Activated T-helper 1 cell treated with anti-CD3 and anti-CD28 coated beads, Interleukin-12 subunit alpha, Interleukin-12 subunit beta, Interleukin-2, Interleukin-4 antibody, amounts not matched to agents 30 ng/mL and 10 ng/mL and 1 ng/mL, durations not matched to agents 14 hours and 24 hours and 36 hours (primary cell): ENCODE measurements at regions not wholly inside any gene's neighbourhood (a gene's known extent, or its start where the extent isn't known, plus 50 kb on each side); places are given as distances from the start of the nearest gene placed in this dataset.

Experiments
- DNase-seq: peaks from one replicate; pipeline ENCODE4 v3.0.0; 2021; ENCODE audit warnings: low spot score
- H3K27ac Mint-ChIP-seq: one replicate; pipeline ENCODE4 v1.8.0; 2021; ENCODE audit warnings: mild to moderate bottlenecking, mixed read lengths
- H3K27me3 Mint-ChIP-seq: one replicate; pipeline ENCODE4 v1.8.0; 2022; ENCODE audit warnings: mild to moderate bottlenecking, moderate library complexity, mixed read lengths; ENCODE audit not compliant: insufficient read depth
- H3K36me3 Mint-ChIP-seq: one replicate; pipeline ENCODE4 v1.8.0; 2021; ENCODE audit warnings: low read depth, mixed read lengths
- H3K4me1 Mint-ChIP-seq: one replicate; pipeline ENCODE4 v1.8.0; 2021; ENCODE audit warnings: low read depth, mixed read lengths
- H3K4me3 Mint-ChIP-seq: one replicate; pipeline ENCODE4 v1.8.0; 2021; ENCODE audit warnings: mild to moderate bottlenecking, moderate library complexity, mixed read lengths
- H3K9me3 Mint-ChIP-seq: one replicate; pipeline ENCODE4 v1.8.0; 2021; ENCODE audit warnings: mixed read lengths
- intact Hi-C: fragments of 100-400 bp; cut with micrococcal nuclease; formaldehyde crosslinking; loops from one replicate; pipeline ENCODE4 v1.15.1; 2024

GRCh38 chr15:95609096-95609495 lies 721.4 kb upstream of the NR2F2 start:
- intact Hi-C loops: no loop called here
- H3K9me3 Mint-ChIP-seq: no peaks in the 10 kb centered on the region
- DNase-seq: no peak
- no peaks in the 10 kb centered on the region for H3K36me3 Mint-ChIP-seq
- H3K27ac Mint-ChIP-seq: no peak overlapping the region
- no peaks in the 10 kb centered on the region for H3K4me1 Mint-ChIP-seq
- H3K27me3 Mint-ChIP-seq: no peaks in the 10 kb centered on the region
- H3K4me3 Mint-ChIP-seq: no peak overlapping the region

GRCh38 chr15:95610945-95611344 lies 719.6 kb upstream of the NR2F2 start:
- Mint-ChIP-seq H3K4me3 (no peak overlapping the region), H3K4me1 (no peaks in the 10 kb centered on the region), H3K27me3 (no peaks in the 10 kb centered on the region), H3K9me3 (no peaks in the 10 kb centered on the region), H3K36me3 (no peaks in the 10 kb centered on the region), H3K27ac (no peak overlapping the region)
- intact Hi-C loops: no loop called here
- no peak for DNase-seq

GRCh38 chr15:95615436-95615835 lies 715.1 kb upstream of the NR2F2 start:
- intact Hi-C loops: no loop called here
- Mint-ChIP-seq H3K36me3 (no peaks in the 10 kb centered on the region), H3K4me1 (peaks cover 3% of the 10 kb centered on the region), H3K27ac (no peak overlapping the region), H3K27me3 (no peaks in the 10 kb centered on the region), H3K9me3 (peaks cover 3% of the 10 kb centered on the region), H3K4me3 (no peak overlapping the region)
- no peak for DNase-seq

GRCh38 chr15:95616306-95616705 lies 714.2 kb upstream of the NR2F2 start:
- Mint-ChIP-seq H3K36me3 (peaks cover 3% of the 10 kb centered on the region), H3K27ac (no peak overlapping the region), H3K9me3 (peaks cover 3% of the 10 kb centered on the region), H3K27me3 (no peaks in the 10 kb centered on the region), H3K4me3 (no peak overlapping the region), H3K4me1 (peaks cover 12% of the 10 kb centered on the region)
- no peak for DNase-seq
- intact Hi-C loops: no loop called here

- Mint-ChIP-seq H3K27me3 (no peaks in the 10 kb centered on the region), H3K4me3 (peak overlapping the region; percentile 8), H3K27ac (peak overlapping the region; percentile 70), H3K36me3 (peaks cover 3% of the 10 kb centered on the region), H3K9me3 (peaks cover 3% of the 10 kb centered on the region), H3K4me1 (peaks cover 12% of the 10 kb centered on the region)
- no peak for DNase-seq
- intact Hi-C loops: loop anchor here (1.0 to 10.0 kb wide), 2 partner anchors 64 to 116 kb away; no protein-coding TSS in a partner anchor
Observed at GRCh38 chr15:95620934-95621579, 709.4 kb upstream of the NR2F2 start.

- Mint-ChIP-seq H3K27ac (no peak overlapping the region), H3K4me1 (peaks cover 12% of the 10 kb centered on the region), H3K27me3 (peaks cover 3% of the 10 kb centered on the region), H3K9me3 (peaks cover 3% of the 10 kb centered on the region), H3K4me3 (no peak overlapping the region), H3K36me3 (peaks cover 3% of the 10 kb centered on the region)
- intact Hi-C loops: loop anchor here (10.0 kb wide), 1 partner anchor 118 kb away; no protein-coding TSS in a partner anchor
- DNase-seq: no peak
Observed at GRCh38 chr15:95622843-95623242, 707.7 kb upstream of the NR2F2 start.

- H3K36me3 Mint-ChIP-seq: peaks cover 3% of the 10 kb centered on the region
- peaks cover 12% of the 10 kb centered on the region for H3K4me1 Mint-ChIP-seq
- no peak overlapping the region for H3K27ac Mint-ChIP-seq
- no peak overlapping the region for H3K4me3 Mint-ChIP-seq
- no peak for DNase-seq
- intact Hi-C loops: loop anchor here (10.0 kb wide), 1 partner anchor 119 kb away; no protein-coding TSS in a partner anchor
- H3K9me3 Mint-ChIP-seq: peaks cover 5% of the 10 kb centered on the region
- H3K27me3 Mint-ChIP-seq: peaks cover 5% of the 10 kb centered on the region
Observed at GRCh38 chr15:95624100-95624499, 706.4 kb upstream of the NR2F2 start.

GRCh38 chr15:95624616-95625361 lies 705.7 kb upstream of the NR2F2 start:
- no peak overlapping the region for H3K4me3 Mint-ChIP-seq
- H3K9me3 Mint-ChIP-seq: peaks cover 4% of the 10 kb centered on the region
- peaks cover 3% of the 10 kb centered on the region for H3K36me3 Mint-ChIP-seq
- H3K27me3 Mint-ChIP-seq: peaks cover 5% of the 10 kb centered on the region
- no peak for DNase-seq
- intact Hi-C loops: loop anchor here (10.0 kb wide), 1 partner anchor 120 kb away; no protein-coding TSS in a partner anchor
- no peak overlapping the region for H3K27ac Mint-ChIP-seq
- H3K4me1 Mint-ChIP-seq: peaks cover 12% of the 10 kb centered on the region

GRCh38 chr15:95626501-95627361 lies 703.8 kb upstream of the NR2F2 start:
- Mint-ChIP-seq H3K4me3 (no peak overlapping the region), H3K9me3 (peaks cover 4% of the 10 kb centered on the region), H3K27me3 (peaks cover 5% of the 10 kb centered on the region), H3K4me1 (no peaks in the 10 kb centered on the region), H3K27ac (no peak overlapping the region), H3K36me3 (no peaks in the 10 kb centered on the region)
- intact Hi-C loops: loop anchor here (10.0 kb wide), 1 partner anchor 122 kb away; no protein-coding TSS in a partner anchor
- no peak for DNase-seq

GRCh38 chr15:95629503-95630168 lies 700.9 kb upstream of the NR2F2 start:
- Mint-ChIP-seq H3K27me3 (peaks cover 5% of the 10 kb centered on the region), H3K27ac (no peak overlapping the region), H3K36me3 (no peaks in the 10 kb centered on the region), H3K4me3 (no peak overlapping the region), H3K4me1 (no peaks in the 10 kb centered on the region), H3K9me3 (peaks cover 4% of the 10 kb centered on the region)
- no peak for DNase-seq
- intact Hi-C loops: loop anchor here (10.0 kb wide), 1 partner anchor 125 kb away; no protein-coding TSS in a partner anchor

GRCh38 chr15:95630683-95631082 lies 699.8 kb upstream of the NR2F2 start:
- Mint-ChIP-seq H3K36me3 (no peaks in the 10 kb centered on the region), H3K4me3 (no peak overlapping the region), H3K9me3 (peaks cover 4% of the 10 kb centered on the region), H3K27me3 (peaks cover 5% of the 10 kb centered on the region), H3K27ac (no peak overlapping the region), H3K4me1 (no peaks in the 10 kb centered on the region)
- DNase-seq: no peak
- intact Hi-C loops: no loop called here

- Mint-ChIP-seq H3K27me3 (no peaks in the 10 kb centered on the region), H3K4me1 (no peaks in the 10 kb centered on the region), H3K36me3 (no peaks in the 10 kb centered on the region), H3K27ac (no peak overlapping the region), H3K4me3 (no peak overlapping the region), H3K9me3 (no peaks in the 10 kb centered on the region)
- DNase-seq: no peak
- intact Hi-C loops: no loop called here
Observed at GRCh38 chr15:95635666-95636065, 694.8 kb upstream of the NR2F2 start.
